NB4 (cell line): ENCODE measurements at regions not wholly inside any gene's neighbourhood (a gene's known extent, or its start where the extent isn't known, plus 50 kb on each side); places are given as distances from the start of the nearest gene placed in this dataset.

ENCODE experiments used
- DNase-seq: peaks from one replicate; pipeline ENCODE4 v3.0.0; 2010; ENCODE audit warnings: low read depth
- H3K4me3 ChIP-seq: one replicate; pipeline ENCODE4 v1.5.1; 2011; ENCODE audit warnings: mild to moderate bottlenecking, low read depth, low read length, moderate library complexity
- CTCF ChIP-seq: IDR thresholded peaks from one replicate; pipeline ENCODE4 v1.5.1; 2012; ENCODE audit warnings: low read depth, low read length
- MAX ChIP-seq: IDR thresholded peaks from 2 replicates; pipeline ENCODE4 v1.6.1; 2011; ENCODE audit warnings: low read depth, low read length
- MYC ChIP-seq: IDR thresholded peaks from 2 replicates; pipeline ENCODE4 v1.6.1; 2011; ENCODE audit warnings: low read depth, low read length
- POLR2A ChIP-seq: IDR thresholded peaks from 2 replicates; pipeline ENCODE4 v1.6.1; 2011; ENCODE audit warnings: mild to moderate bottlenecking; ENCODE audit not compliant: insufficient read length; ENCODE audit errors: extremely low read depth

- no peak overlapping the region for H3K4me3 ChIP-seq
- TF ChIP-seq MYC (no peak), POLR2A (no peak), MAX (no peak), CTCF (no peak)
- DNase-seq, result no peak
These were observed 150.1 kb upstream of the LRIG3 start for GRCh38 chr12:59070322-59070933.

- TF ChIP-seq CTCF (no peak), POLR2A (no peak), MAX (no peak), MYC (no peak)
- DNase-seq, result no peak
These were observed 149.2 kb upstream of the LRIG3 start for GRCh38 chr12:59069516-59069915.

GRCh38 chr12:59068436-59068835, 148.1 kb upstream of the LRIG3 start:
- TF ChIP-seq MAX, result no peak
- TF ChIP-seq CTCF, result no peak
- no peak for TF ChIP-seq POLR2A
- no peak for TF ChIP-seq MYC
- H3K4me3 ChIP-seq, result no peak overlapping the region
- DNase-seq, result no peak

More at GRCh38 chr12:59069516-59069915, 149.2 kb upstream of the LRIG3 start:
- H3K4me3 ChIP-seq, result no peak overlapping the region

- H3K4me3 ChIP-seq, result no peak overlapping the region
- no peak for DNase-seq
- no peak for TF ChIP-seq MAX
- TF ChIP-seq POLR2A, result no peak
- no peak for TF ChIP-seq CTCF
- TF ChIP-seq MYC, result no peak
These were observed 146.8 kb upstream of the LRIG3 start for GRCh38 chr12:59067083-59067482.

GRCh38 chr12:59066445-59066844, 146.1 kb upstream of the LRIG3 start:
- DNase-seq, result no peak
- TF ChIP-seq MYC (no peak), POLR2A (no peak), MAX (no peak), CTCF (no peak)
- H3K4me3 ChIP-seq, result no peak overlapping the region
